Thoracic aorta (tissue), 2 donors: ENCODE measurements at regions not wholly inside any gene's neighbourhood (a gene's known extent, or its start where the extent isn't known, plus 50 kb on each side); places are given as distances from the start of the nearest gene placed in this dataset.

Experiments used
- ATAC-seq: fragments of 150-250 bp; one replicate; pipeline ENCODE4 v1.8.0; 2017; ENCODE audit warnings: low read depth; ENCODE audit not compliant: insufficient number of reproducible peaks, low FRiP score
- DNase-seq: peaks from one replicate; pipeline ENCODE4 v3.0.0-alpha.2; 2020; ENCODE audit warnings: low spot score
- H3K27ac ChIP-seq, 2 donors: fragments of 200-600 bp; sonication (generic); 1 replicate in 1 of 2; 2 replicates in 1 of 2; pipeline ENCODE4 v1.5.1; 2016; ENCODE audit warnings: mild to moderate bottlenecking in 2 of 2, moderate library complexity in 2 of 2
- H3K27me3 ChIP-seq: fragments of 200-600 bp; sonication (generic); replicated peaks from 2 replicates; pipeline ENCODE4 v1.6.0; 2016; ENCODE audit warnings: mild to moderate bottlenecking; ENCODE audit not compliant: insufficient read depth
- H3K36me3 ChIP-seq: fragments of 200-600 bp; sonication (generic); one replicate; pipeline ENCODE4 v1.5.1; 2016
- H3K4me1 ChIP-seq, 2 donors: fragments of 200-600 bp; sonication (generic); 1 replicate in 1 of 2; 2 replicates in 1 of 2; pipeline versions ENCODE4 v1.5.1 to v1.6.0; 2016; ENCODE audit warnings: low read depth in 2 of 2, mild to moderate bottlenecking in 1 of 2; ENCODE audit not compliant: control insufficient read depth in 1 of 2
- H3K4me3 ChIP-seq: fragments of 200-600 bp; sonication (generic); 2 replicates; pipeline ENCODE4 v1.5.1; 2016; ENCODE audit warnings: mild to moderate bottlenecking
- H3K9me3 ChIP-seq: fragments of 200-600 bp; sonication (generic); 2 replicates; pipeline ENCODE4 v1.5.1; 2016
- CTCF ChIP-seq: fragments of 200-600 bp; sonication (generic); IDR thresholded peaks from one replicate; pipeline ENCODE4 v1.5.1; 2019; ENCODE audit warnings: antibody characterized with exemption

DNA sequence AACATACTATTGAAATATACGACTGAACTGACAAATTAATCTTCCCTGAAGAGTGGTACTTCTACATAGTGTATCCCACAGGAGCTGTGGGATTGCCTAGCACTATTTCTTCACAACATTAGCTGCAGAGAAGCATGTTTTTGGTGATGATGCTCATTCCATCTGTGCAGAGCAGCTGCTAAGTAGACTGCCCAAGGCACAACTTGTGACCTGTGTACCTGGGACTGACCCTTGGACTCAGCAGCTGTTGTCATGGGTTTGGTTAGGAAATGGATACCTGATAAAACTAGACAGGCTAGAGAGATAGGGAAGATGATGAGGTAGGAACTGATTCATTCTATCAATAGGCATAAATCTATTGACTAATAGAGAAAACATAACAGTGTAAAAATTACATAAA lies 1204.0 kb downstream of the DSC3 start:
- no peak for TF ChIP-seq CTCF
- no peaks in the 10 kb centered on the region for H3K36me3 ChIP-seq
- ATAC-seq (no peak), DNase-seq (no peak)
- H3K27me3 ChIP-seq: no peaks in the 10 kb centered on the region
- H3K9me3 ChIP-seq: no peaks in the 10 kb centered on the region
- no peak overlapping the region for H3K4me3 ChIP-seq
- H3K4me1 ChIP-seq: no peaks in the 10 kb centered on the region
- no peak overlapping the region for H3K27ac ChIP-seq

DNA sequence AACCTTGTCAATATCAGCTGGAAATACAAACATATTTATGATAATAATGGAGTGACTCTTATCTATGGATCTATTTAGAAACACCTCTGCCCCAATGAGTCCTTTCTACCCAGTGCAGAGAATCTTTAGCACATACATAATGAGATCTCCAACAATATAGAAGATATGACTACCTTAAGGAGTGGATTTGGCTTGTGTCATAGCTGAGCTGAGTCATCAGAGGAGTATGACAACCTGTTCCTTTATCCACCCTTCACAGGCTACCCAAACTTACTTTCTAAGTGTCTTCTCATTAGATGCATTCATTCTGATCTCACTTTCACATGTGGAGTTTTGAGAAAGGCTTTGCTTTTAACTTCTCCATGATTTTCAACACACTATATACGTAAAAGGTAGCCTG lies 1218.9 kb downstream of the DSC3 start:
- H3K27me3 ChIP-seq: no peaks in the 10 kb centered on the region
- H3K36me3 ChIP-seq: no peaks in the 10 kb centered on the region
- TF ChIP-seq CTCF: no peak

DNA sequence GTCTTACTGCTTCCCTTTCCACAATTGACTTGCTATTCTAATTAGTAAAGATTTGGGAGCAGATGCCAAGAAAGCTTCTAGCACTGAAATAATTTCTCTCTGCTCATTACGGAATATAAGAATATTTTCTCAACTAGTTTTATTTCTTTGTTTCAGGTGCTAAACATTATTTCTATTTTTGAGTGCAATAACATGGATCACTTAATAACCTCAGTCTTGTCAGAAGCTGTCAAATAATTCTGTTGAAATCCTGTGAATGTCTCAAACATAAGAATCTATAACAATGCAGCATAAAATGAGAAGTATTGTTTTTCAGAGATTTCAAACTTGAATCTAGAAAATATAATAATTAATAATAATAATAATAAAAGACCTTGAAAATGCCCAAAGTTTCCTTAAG lies 1221.0 kb downstream of the DSC3 start:
- Histone ChIP-seq H3K36me3 (no peaks in the 10 kb centered on the region), H3K4me3 (no peak overlapping the region), H3K27ac (no peak overlapping the region), H3K9me3 (no peaks in the 10 kb centered on the region), H3K4me1 (no peaks in the 10 kb centered on the region), H3K27me3 (no peaks in the 10 kb centered on the region)
- ATAC-seq (no peak), DNase-seq (no peak)
- no peak for TF ChIP-seq CTCF

More for the DNA sequence above, 1218.9 kb downstream of the DSC3 start:
- DNase-seq (no peak), ATAC-seq (no peak)
- no peak overlapping the region for H3K27ac ChIP-seq
- H3K4me3 ChIP-seq: no peak overlapping the region
- no peaks in the 10 kb centered on the region for H3K9me3 ChIP-seq
- H3K4me1 ChIP-seq: no peaks in the 10 kb centered on the region

DNA sequence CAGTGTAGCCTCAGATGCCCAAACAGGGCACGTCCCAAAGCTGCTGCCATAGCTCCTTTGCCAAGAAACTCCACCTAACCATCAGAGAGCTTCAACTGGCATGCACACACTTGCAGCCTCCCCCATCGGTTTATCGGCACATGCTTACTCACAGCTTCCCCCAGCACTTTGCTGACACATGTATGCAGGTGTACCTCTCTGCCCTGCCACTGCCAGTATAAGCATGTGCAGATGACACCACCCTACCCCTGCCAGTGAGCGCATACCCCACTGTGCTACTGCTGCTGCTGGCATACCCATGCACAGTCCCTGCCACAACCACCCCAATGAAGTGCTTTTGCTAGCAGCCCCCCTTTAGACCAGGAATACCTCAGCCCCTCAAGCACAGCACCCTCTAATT lies 1231.0 kb downstream of the DSC3 start:
- Histone ChIP-seq H3K27ac (no peak overlapping the region), H3K36me3 (no peaks in the 10 kb centered on the region), H3K4me1 (no peaks in the 10 kb centered on the region), H3K27me3 (no peaks in the 10 kb centered on the region), H3K4me3 (no peak overlapping the region), H3K9me3 (no peaks in the 10 kb centered on the region)
- ATAC-seq (no peak), DNase-seq (no peak)
- TF ChIP-seq CTCF: no peak

- DNase-seq: no peak
- Histone ChIP-seq H3K4me1 (no peaks in the 10 kb centered on the region), H3K4me3 (no peak overlapping the region), H3K27me3 (no peaks in the 10 kb centered on the region), H3K9me3 (no peaks in the 10 kb centered on the region), H3K27ac (no peak overlapping the region), H3K36me3 (no peaks in the 10 kb centered on the region)
- no peak for TF ChIP-seq CTCF
- ATAC-seq: no peak
These were observed 1261.7 kb downstream of the DSC3 start for GRCh38 chr18:29780816-29781215.
